ENCODE measurements at regions not wholly inside any gene's neighbourhood (a gene's known extent, or its start where the extent isn't known, plus 50 kb on each side); places are given as distances from the start of the nearest gene placed in this dataset.

- TF ChIP-seq CTCF (conservative IDR thresholded peaks at IDR 0.05; ENCODE audit: low read depth, low read length), result no peak
- DNase-seq (ENCODE audit: low read depth), result no peak
- H3K4me3 ChIP-seq (ENCODE audit: low read length), result no peak overlapping the region
Measured at GRCh38 chr1:229842302-229843255, 216.5 kb downstream of the URB2 start.

DNA sequence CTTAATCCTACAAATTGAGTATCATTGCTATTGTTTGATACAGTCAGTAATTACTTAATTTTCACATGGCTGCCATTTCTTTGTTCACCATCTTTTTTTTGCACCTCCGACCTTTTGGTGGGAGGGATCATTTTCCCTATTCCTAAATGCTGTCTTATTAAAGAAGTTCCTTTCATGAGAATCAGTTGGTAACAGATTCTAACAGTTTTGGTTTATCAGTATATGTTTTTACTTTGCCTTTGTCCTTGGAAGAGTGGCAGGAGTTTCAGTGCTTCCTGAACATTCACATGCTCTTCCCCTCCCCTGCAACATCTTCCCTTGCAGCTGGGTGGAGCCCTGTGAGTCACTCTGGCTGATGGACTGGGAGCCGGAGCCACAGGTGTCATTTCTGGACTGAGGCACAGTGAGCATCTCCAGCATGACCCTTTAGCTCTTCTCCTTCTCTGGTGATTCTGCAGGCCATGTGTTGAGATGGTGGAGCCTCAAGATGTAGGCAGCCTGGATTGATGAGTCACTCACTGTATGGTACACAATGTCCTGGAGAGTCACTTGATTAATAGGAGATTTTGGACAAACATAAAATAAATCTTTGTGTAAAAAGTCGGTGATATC, 217.7 kb downstream of the URB2 start:
- no peak overlapping the region for H3K4me3 ChIP-seq (ENCODE audit: low read length)
- DNase-seq (ENCODE audit: low read depth), result no peak
- peak; percentile 15 for TF ChIP-seq CTCF (conservative IDR thresholded peaks at IDR 0.05; ENCODE audit: low read depth, low read length)

- no peak for TF ChIP-seq CTCF (conservative IDR thresholded peaks at IDR 0.05; ENCODE audit: low read depth, low read length)
- no peak for DNase-seq (ENCODE audit: low read depth)
- H3K4me3 ChIP-seq (ENCODE audit: low read length), result no peak overlapping the region
Measured at GRCh38 chr1:229844675-229845074, 218.6 kb downstream of the URB2 start.

- DNase-seq (ENCODE audit: low read depth), result no peak
- no peak overlapping the region for H3K4me3 ChIP-seq (ENCODE audit: low read length)
- no peak for TF ChIP-seq CTCF (conservative IDR thresholded peaks at IDR 0.05; ENCODE audit: low read depth, low read length)
Measured at GRCh38 chr1:229845410-229846138, 219.5 kb downstream of the URB2 start.

DNA sequence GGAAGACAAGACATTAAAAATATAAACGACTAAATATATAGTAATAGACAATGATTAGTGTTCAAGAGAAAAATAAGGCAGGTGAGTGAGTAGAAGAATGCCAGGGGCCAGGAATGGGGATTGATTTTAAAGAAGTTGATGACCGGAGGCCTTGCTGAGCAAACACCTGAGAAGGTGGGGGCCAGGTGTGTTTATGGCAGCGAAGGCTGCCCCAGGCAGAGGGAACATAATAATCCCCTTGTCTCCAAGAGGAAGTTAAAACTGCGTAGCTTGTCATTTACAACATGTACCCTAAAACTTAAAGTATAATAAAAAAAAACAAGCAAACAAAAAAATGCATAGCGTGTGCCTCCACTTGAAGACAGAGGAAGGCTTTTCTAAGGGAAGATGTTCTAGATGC, 220.3 kb downstream of the URB2 start:
- no peak for TF ChIP-seq CTCF (conservative IDR thresholded peaks at IDR 0.05; ENCODE audit: low read depth, low read length)
- DNase-seq (ENCODE audit: low read depth), result no peak
- no peak overlapping the region for H3K4me3 ChIP-seq (ENCODE audit: low read length)

DNA sequence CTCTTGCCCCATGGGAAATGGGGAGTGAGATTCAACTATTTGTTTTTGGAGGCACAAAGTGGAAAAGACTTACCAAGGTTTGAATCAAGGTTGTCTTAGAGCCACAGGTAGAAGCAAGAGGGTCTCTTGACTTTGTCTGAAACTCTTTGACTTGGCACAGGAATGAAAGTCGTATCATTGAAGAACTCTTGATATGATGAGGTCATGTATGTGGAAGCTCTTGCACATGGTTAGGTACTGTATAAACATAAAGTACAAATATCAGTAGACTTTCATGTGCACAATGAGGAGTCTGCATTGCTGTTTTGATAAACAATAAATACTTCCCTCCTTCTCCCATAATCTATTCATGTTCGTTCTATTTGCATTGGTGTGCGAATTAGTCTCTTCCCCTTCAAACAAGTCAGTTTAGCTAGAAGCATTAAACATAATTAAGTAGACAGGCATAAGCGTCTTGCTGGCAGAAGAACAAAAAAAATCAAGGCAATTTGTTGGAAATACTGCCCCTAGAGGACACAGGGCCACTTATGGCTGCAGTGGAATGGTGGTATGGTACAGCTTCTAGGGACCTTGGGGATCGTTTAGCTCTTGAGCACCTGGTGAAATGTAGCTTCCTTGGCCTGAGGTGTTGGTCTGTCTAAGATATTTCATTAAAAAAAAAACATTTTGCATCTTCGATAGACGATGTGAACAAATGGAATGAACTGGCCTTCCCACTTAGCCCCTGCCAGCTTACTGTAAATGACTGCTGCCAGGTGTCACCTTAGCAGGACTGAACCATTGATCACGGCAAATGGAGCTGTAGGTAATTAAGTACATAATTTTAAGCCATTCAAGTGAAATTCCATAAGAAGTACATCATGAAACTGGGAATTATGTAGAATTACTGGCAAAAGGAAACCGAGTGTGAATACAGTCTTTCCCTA, 218.0 kb upstream of the GALNT2 start:
- peak; percentile 13 for DNase-seq (ENCODE audit: low read depth)
- H3K4me3 ChIP-seq (ENCODE audit: low read length), result no peak overlapping the region
- peak; percentile 81 for TF ChIP-seq CTCF (conservative IDR thresholded peaks at IDR 0.05; ENCODE audit: low read depth, low read length)
